HEK293 (cell line): ENCODE measurements at regions not wholly inside any gene's neighbourhood (a gene's known extent, or its start where the extent isn't known, plus 50 kb on each side); places are given as distances from the start of the nearest gene placed in this dataset.

Source experiments
- ZBTB20 ChIP-seq: fragments of 450-650 bp; formaldehyde crosslinking; IDR thresholded peaks from 2 replicates; pipeline ENCODE4 v1.5.1; 2016; ENCODE audit warnings: missing biosample characterization, missing genetic modification characterization
- ZNF747 ChIP-seq: fragments of 450-650 bp; formaldehyde crosslinking; IDR thresholded peaks from 2 replicates; pipeline ENCODE4 v1.5.1; 2016; ENCODE audit warnings: missing biosample characterization, missing genetic modification characterization

DNA sequence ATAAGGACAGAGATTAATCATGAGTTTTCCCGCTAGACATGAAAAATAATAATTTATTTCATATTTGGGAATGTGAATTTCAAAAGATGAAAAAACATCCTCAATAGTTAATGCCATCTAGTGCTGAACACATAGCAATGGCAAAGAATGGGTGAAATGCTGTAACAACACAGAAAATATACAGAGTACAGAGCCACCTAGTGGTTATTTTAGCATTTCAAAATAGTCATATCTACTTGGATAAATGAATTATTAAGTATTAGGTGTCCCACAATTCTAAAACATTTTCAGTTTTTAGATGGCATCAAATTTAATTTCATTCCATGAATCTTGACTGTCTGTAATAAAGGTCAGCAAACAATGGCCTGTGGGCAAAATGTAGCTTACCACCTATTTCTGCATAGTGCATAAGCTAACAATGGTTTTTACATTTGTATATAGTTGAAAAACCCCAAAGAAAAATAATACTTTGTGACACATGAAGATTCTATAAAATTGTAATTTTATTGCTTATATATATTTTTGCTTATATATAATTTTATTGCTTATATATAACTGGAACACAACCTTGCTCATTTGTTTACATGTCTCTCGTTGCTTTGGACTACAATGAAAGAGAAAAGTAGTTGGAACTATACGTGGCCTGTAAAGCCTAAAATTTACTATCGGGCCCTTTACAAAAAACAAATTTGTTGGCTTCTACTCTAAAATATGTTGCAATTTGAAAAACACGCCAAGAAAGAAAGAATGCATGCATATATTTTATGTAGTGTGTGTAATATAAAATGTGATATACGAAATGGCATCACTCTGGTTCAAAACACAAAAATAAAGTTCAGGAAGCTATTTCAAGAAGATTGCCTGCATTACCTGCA lies 99.1 kb upstream of the FAM47C start:
- TF ChIP-seq ZBTB20, result no peak
- no peak for TF ChIP-seq ZNF747 (tag by site-specific recombination)
